Spleen (tissue), 11 donors: ENCODE measurements at regions not wholly inside any gene's neighbourhood (a gene's known extent, or its start where the extent isn't known, plus 50 kb on each side); places are given as distances from the start of the nearest gene placed in this dataset.

Experiments used
- DNase-seq: peaks from one replicate; pipeline ENCODE4 v3.0.0-alpha.2; 2020
- H3K27ac ChIP-seq, 8 donors: fragments of 200-600 bp; sonication (generic) in 7 of 8; 1 replicate in 4 of 8; 2 replicates in 4 of 8; pipeline versions ENCODE4 v1.5.0 to v1.8.0; 2016 to 2021; ENCODE audit warnings: inconsistent platforms in 4 of 8, mild to moderate bottlenecking in 4 of 8, moderate library complexity in 1 of 8
- H3K27me3 ChIP-seq, 7 donors: fragments of 200-600 bp; sonication (generic) in 6 of 7; replicated peaks in 1 of 7; 1 replicate in 4 of 7; 2 replicates in 3 of 7; pipeline versions ENCODE4 v1.5.0 to v1.8.0; 2016 to 2021; ENCODE audit warnings: inconsistent platforms in 3 of 7, mild to moderate bottlenecking in 1 of 7
- H3K36me3 ChIP-seq, 6 donors: fragments of 200-600 bp; sonication (generic) in 5 of 6; 1 replicate in 4 of 6; 2 replicates in 2 of 6; pipeline versions ENCODE4 v1.5.0 to v1.8.0; 2016 to 2021; ENCODE audit warnings: inconsistent platforms in 2 of 6
- H3K4me1 ChIP-seq, 6 donors: fragments of 200-600 bp; sonication (generic) in 5 of 6; 1 replicate in 3 of 6; 2 replicates in 3 of 6; pipeline versions ENCODE4 v1.5.0 to v1.8.0; 2016 to 2021; ENCODE audit warnings: inconsistent platforms in 3 of 6
- H3K4me3 ChIP-seq, 8 donors: fragments of 200-600 bp; sonication (generic) in 7 of 8; 1 replicate in 4 of 8; 2 replicates in 4 of 8; pipeline versions ENCODE4 v1.5.0 to v1.8.0; 2016 to 2021; ENCODE audit warnings: inconsistent platforms in 4 of 8, mild to moderate bottlenecking in 4 of 8, moderate library complexity in 2 of 8
- H3K9me3 ChIP-seq, 8 donors: fragments of 200-600 bp; sonication (generic) in 7 of 8; 1 replicate in 4 of 8; 2 replicates in 4 of 8; pipeline versions ENCODE4 v1.5.0 to v1.8.0; 2016 to 2021; ENCODE audit warnings: inconsistent platforms in 4 of 8
- POLR2A ChIP-seq, 3 donors: fragments of 450-650 bp; IDR thresholded peaks; one replicate each; pipeline ENCODE4 v1.5.1; 2017; ENCODE audit warnings: antibody characterized with exemption in 3 of 3, mild to moderate bottlenecking in 1 of 3
- POLR2AphosphoS5 ChIP-seq, 3 donors: sonication (generic); formaldehyde crosslinking; IDR thresholded peaks; one replicate each; pipeline ENCODE4 v1.5.1; 2017; ENCODE audit warnings: antibody characterized with exemption in 3 of 3
- WGBS, 5 donors: extraction: QIAGEN DNeasy Blood & Tissue Kit in 3 of 5; methylation state at CpG; one replicate each; pipeline versions ENCODE4 v1.1.5 to v1.1.7; 2013 to 2018; 5-methylcytosine and 5-hydroxymethylcytosine counted together
- intact Hi-C: fragments of 100-400 bp; cut with DNase I; formaldehyde crosslinking; loops from one replicate; pipeline ENCODE4 v1.15.0; 2023; ENCODE audit warnings: low total_unique reads
- TF ChIP-seq, protein P1 (sequence below), 11 experiments: fragments of 200-600 bp in 7 of 11; fragments of 450-650 bp in 4 of 11; sonication (generic) in 4 of 11; IDR thresholded peaks in 8 of 11; conservative IDR thresholded peaks in 3 of 11; 1 replicate in 7 of 11; 2 replicates in 4 of 11; pipeline versions ENCODE4 v1.4.0 to v1.8.0; 2016 to 2021; ENCODE audit warnings: antibody characterized with exemption in 11 of 11, inconsistent platforms in 4 of 11, mild to moderate bottlenecking in 1 of 11
- donor health status: healthy with polysubstance abuse.
- donor health status: DM: no; HTN: no; CAD: no; lungs with moderate emphysema.
- donor health status: DM: no; HTN: no; CAD: no.
- donor health status: Bipolar disorder and iron deficiency.
- donor health status: healthy.
- donor health status: DM: no; HTN: no; CAD: no.
- donor health status: DM: yes; HTN: yes; CAD: no.

GRCh38 chr1:42012852-42013251, 94.1 kb upstream of the HIVEP3 start:
- intact Hi-C loops, result no loop called here
- 79 to 92% (median 85%) methylated on average over 1 of the region's 1 CpG for WGBS, 5 donors
- H3K27ac ChIP-seq, result no peak overlapping the region
- H3K4me1 ChIP-seq, result peaks cover 6 to 24% (median 16%) of the 10 kb centered on the region in 6 donors
- H3K4me3 ChIP-seq, result no peak overlapping the region
- H3K27me3 ChIP-seq, result no peaks in the 10 kb centered on the region
- peaks cover 0 to 2% (median 0%) of the 10 kb centered on the region in 8 donors for H3K9me3 ChIP-seq
- TF ChIP-seq POLR2A (IDR thresholded peaks at IDR 0.05) (no peak), POLR2AphosphoS5 (IDR thresholded peaks at IDR 0.05) (no peak)
- TF ChIP-seq, protein P1, sequence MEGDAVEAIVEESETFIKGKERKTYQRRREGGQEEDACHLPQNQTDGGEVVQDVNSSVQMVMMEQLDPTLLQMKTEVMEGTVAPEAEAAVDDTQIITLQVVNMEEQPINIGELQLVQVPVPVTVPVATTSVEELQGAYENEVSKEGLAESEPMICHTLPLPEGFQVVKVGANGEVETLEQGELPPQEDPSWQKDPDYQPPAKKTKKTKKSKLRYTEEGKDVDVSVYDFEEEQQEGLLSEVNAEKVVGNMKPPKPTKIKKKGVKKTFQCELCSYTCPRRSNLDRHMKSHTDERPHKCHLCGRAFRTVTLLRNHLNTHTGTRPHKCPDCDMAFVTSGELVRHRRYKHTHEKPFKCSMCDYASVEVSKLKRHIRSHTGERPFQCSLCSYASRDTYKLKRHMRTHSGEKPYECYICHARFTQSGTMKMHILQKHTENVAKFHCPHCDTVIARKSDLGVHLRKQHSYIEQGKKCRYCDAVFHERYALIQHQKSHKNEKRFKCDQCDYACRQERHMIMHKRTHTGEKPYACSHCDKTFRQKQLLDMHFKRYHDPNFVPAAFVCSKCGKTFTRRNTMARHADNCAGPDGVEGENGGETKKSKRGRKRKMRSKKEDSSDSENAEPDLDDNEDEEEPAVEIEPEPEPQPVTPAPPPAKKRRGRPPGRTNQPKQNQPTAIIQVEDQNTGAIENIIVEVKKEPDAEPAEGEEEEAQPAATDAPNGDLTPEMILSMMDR (IDR thresholded peaks at IDR 0.05 in 8 of 11, conservative IDR thresholded peaks at IDR 0.05 in 3 of 11), result no peak
- DNase-seq, result no peak
- H3K36me3 ChIP-seq, result no peaks in the 10 kb centered on the region

- intact Hi-C loops, result no loop called here
- TF ChIP-seq POLR2A (IDR thresholded peaks at IDR 0.05) (no peak), POLR2AphosphoS5 (IDR thresholded peaks at IDR 0.05) (no peak)
- TF ChIP-seq, protein P1 (IDR thresholded peaks at IDR 0.05 in 8 of 11, conservative IDR thresholded peaks at IDR 0.05 in 3 of 11), result no peak
- no peaks in the 10 kb centered on the region for H3K27me3 ChIP-seq
Measured at GRCh38 chr1:42010381-42010780, 91.7 kb upstream of the HIVEP3 start.

DNA sequence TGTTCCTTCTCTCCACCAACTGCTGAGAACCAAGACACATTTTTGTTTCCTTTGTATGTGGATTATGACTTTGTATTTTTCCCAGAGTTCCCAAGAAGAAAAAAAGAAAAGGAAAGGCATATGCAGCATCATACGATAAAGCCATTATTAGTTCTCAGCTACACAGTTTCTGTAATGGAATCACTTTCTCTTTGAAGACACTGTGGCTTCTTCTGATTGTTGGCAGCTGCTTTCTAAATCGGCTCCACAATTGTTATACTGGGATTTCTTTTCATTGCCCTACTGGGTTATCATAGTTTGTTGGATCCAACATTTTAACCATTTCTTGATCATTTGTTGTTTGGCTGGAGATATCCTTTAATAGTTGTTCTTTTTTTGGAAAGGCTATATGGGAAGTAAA, 89.5 kb upstream of the HIVEP3 start:
- intact Hi-C loops, result no loop called here

More at GRCh38 chr1:42010381-42010780, 91.7 kb upstream of the HIVEP3 start:
- Histone ChIP-seq H3K27ac (no peak overlapping the region), H3K4me3 (no peak overlapping the region), H3K36me3 (no peaks in the 10 kb centered on the region), H3K9me3 (no peaks in the 10 kb centered on the region), H3K4me1 (peaks cover 6 to 36% (median 18%) of the 10 kb centered on the region in 6 donors)
- DNase-seq, result no peak

GRCh38 chr1:42006836-42007235, 88.1 kb upstream of the HIVEP3 start:
- Histone ChIP-seq H3K36me3 (no peaks in the 10 kb centered on the region), H3K4me1 (peaks cover 0 to 20% (median 3%) of the 10 kb centered on the region in 6 donors), H3K4me3 (no peak overlapping the region), H3K27ac (peak overlapping the region in 4 of 8 donors; percentile 4 to 33 (median 24)), H3K9me3 (no peaks in the 10 kb centered on the region), H3K27me3 (no peaks in the 10 kb centered on the region)
- intact Hi-C loops, result no loop called here
- 36 to 72% (median 58%) methylated on average over 3 of the region's 3 CpGs for WGBS, 5 donors
- no peak for TF ChIP-seq POLR2AphosphoS5 (IDR thresholded peaks at IDR 0.05)
- TF ChIP-seq, protein P1 (IDR thresholded peaks at IDR 0.05 in 8 of 11, conservative IDR thresholded peaks at IDR 0.05 in 3 of 11), result no peak
- no peak for TF ChIP-seq POLR2A (IDR thresholded peaks at IDR 0.05)
- no peak for DNase-seq

More for the DNA sequence above, 89.5 kb upstream of the HIVEP3 start:
- Histone ChIP-seq H3K4me1 (peaks cover 0 to 20% (median 3%) of the 10 kb centered on the region in 6 donors), H3K36me3 (no peaks in the 10 kb centered on the region), H3K27me3 (no peaks in the 10 kb centered on the region), H3K27ac (peak overlapping the region in 5 of 8 donors; percentile 3 to 57 (median 40)), H3K4me3 (no peak overlapping the region), H3K9me3 (no peaks in the 10 kb centered on the region)
- TF ChIP-seq, protein P1 (IDR thresholded peaks at IDR 0.05 in 8 of 11, conservative IDR thresholded peaks at IDR 0.05 in 3 of 11), result no peak
- TF ChIP-seq POLR2A (IDR thresholded peaks at IDR 0.05) (no peak), POLR2AphosphoS5 (IDR thresholded peaks at IDR 0.05) (no peak)
- WGBS, 5 donors, result 66 to 84% (median 78%) methylated on average over 2 of the region's 2 CpGs
- no peak for DNase-seq
